ENCODE measurements at regions not wholly inside any gene's neighbourhood (a gene's known extent, or its start where the extent isn't known, plus 50 kb on each side); places are given as distances from the start of the nearest gene placed in this dataset.

DNA sequence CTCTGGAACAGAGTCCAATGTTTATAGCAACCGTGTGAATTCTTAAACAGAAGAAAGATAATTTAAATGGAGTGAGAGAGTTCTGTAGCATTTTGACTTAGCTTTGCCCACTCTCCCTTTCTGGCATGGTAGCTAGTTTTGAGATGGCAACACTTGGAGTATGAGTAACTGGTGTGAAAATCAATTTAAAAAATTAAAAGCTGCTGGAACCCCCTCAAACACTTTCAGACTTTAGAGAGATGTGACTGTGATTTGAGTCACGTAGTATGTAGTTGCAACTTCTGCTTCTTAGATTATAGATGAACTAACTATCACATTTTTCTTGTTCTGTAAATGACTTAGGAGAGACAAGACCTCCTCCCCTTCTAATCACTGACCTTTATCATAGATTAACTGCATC, 2309.5 kb upstream of the C9orf72 start:
- DNase-seq (ENCODE audit: low spot score): no peak
- in situ Hi-C loops (cut with HindIII; ENCODE audit: low sequenced_read_pairs): no loop called here

DNA sequence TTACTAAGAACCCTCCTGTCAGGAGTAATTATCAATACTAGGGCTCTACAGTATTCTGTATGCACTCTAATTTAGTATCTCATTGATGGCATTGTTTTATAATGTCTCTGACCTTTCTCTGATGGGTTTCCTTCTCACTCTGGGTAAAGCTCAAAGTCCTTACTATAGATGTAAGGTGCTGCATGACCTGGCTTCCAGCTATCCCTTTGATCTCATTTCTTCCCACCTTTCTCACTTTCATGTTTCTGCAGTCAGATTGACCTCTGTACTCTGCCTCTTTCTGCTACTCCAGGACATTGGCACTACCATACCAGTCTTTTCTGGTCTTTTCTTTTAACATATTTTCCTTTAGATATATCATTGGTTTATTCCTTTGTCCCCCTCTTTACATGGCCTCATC, 2332.8 kb upstream of the C9orf72 start:
- in situ Hi-C loops (cut with HindIII; ENCODE audit: low sequenced_read_pairs): no loop called here
- DNase-seq (ENCODE audit: low spot score): no peak

DNA sequence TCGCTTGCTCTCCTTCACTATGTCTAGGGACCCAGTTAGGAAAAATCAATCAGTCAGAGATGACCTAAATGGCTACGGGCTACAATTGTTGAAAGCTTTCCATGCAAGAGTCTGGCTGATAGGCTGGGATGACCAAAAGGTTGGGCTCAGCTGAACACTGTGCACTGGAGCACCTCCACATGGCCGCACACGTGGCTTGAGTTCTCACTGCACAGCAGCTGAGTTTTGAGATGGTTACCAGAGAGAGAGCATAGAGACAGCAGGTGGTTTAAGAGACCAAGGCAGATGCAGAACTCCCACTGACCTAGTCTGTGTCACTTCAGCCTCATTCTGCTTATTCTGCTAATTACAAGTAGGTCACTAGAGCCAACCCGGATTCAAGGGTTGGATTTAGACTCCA, 2354.8 kb upstream of the C9orf72 start:
- in situ Hi-C loops (cut with HindIII; ENCODE audit: low sequenced_read_pairs): no loop called here

DNA sequence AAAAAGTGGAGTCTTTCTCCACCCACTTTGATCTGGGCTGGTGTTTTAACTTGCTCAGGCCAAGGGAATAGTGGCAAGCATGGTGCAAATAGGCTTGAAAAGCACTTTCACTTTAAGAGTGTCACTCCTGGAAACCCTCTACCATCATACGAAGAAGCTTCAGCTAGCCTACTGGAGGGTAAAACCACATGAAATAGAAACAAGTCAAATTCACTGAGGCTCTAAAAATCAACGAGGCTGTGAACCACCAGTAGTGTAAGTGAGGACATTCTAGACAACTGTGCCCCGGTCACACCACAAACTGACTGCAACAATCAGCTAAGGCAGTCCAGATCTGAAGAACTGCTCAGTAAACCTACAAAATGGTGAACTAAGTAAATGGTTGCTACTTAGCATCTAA, 2366.3 kb upstream of the C9orf72 start:
- no peak for DNase-seq (ENCODE audit: low spot score)
- in situ Hi-C loops (cut with HindIII; ENCODE audit: low sequenced_read_pairs): no loop called here

More for the DNA sequence above, 2354.8 kb upstream of the C9orf72 start:
- no peak for DNase-seq (ENCODE audit: low spot score)

DNA sequence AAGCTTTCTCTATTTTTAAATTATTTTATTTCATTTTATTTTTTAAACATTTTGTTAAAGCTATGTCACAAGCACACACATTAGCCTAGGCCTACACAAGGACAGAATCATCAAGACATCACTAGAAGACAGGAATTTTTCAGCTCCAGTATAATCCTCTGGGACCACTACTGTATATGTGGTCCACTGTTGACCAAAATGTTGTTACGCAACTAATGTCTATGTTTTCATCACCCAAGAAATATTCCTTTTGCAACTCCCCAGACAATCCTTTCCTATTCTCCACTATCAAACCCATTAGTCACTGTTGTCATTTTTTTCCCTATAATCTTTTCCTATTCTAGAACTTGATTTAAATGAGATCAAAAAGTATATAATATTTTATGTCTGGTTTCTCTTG, 2371.7 kb upstream of the C9orf72 start:
- DNase-seq (ENCODE audit: low spot score): no peak
- in situ Hi-C loops (cut with HindIII; ENCODE audit: low sequenced_read_pairs): no loop called here

DNA sequence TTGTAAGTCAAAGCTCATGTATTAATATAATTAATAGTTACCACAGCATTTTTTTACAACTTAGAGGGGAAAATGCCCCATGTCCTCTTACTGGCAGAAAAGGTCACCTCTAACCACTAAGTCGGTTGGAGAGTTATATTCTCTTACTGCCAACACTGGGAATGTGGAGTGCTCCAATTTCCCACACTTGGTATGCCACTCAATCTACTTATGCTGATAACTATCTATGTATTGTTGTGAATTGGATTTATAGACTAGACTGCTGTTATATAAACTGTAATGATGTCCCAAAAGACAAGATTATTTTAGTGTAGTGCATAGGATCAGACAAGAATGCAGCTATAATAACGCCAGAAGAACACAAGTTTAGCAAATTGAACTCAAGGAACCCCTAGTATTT, 2385.2 kb upstream of the C9orf72 start:
- DNase-seq (ENCODE audit: low spot score): no peak
- in situ Hi-C loops (cut with HindIII; ENCODE audit: low sequenced_read_pairs): no loop called here

DNA sequence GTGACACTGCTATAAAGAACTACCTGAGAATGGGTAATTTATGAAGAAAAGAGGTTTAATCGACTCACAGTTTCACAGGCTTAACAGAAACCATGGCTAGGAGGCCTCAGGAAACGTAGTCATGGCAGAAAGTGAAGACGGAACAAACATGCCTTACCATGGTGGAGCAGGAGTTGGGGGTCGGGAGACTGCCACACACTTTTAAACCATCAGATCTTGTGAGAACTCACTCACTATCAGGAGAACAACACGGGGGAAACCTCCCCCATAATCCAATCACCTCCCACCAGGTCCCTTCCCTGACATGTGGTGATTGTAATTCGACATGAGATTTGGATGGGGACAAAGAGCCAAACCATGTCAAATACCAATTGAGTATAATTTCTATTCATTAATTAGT, 2392.6 kb upstream of the C9orf72 start:
- no peak for DNase-seq (ENCODE audit: low spot score)
- in situ Hi-C loops (cut with HindIII; ENCODE audit: low sequenced_read_pairs): no loop called here

DNA sequence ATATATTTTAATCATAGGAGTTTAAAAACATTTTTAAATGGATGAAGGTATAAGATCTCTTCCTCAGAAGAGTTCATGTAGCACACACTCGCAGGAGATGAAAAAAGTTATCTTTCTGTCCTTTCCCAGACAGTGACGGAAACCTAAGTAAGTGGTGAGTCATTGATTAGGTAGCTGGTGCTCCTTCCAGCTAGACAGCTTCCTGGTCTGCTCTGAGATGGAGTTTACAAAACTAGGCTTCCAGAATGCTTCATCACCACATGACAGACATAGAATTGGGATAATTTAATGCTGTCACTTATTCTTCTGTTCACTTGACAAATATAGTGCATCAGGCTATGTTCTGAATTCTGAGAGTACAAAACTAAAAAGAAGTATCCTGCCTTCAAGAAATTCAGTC, 2393.0 kb upstream of the C9orf72 start:
- DNase-seq (ENCODE audit: low spot score): no peak
- in situ Hi-C loops (cut with HindIII; ENCODE audit: low sequenced_read_pairs): no loop called here

DNA sequence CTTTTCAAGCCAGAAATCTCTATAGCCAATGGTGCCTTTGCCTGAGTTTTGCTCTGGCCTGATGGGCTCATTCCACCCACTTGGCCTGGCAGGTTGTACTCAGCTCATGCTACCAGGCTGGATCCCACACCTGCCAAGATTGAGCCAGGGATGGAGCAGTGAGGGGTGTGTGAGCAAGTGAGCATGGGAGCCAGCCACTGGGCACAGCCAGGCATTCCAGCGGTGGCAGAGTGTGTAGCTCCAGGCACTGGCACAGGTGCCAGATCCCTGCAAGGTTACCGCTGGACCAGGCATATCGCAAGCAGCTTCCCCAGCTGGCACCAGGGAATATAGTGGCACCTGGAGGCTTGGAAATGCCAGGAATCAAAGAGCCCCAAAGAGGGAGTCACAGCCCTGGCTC, 2395.6 kb upstream of the C9orf72 start:
- in situ Hi-C loops (cut with HindIII; ENCODE audit: low sequenced_read_pairs): no loop called here
- no peak for DNase-seq (ENCODE audit: low spot score)

DNA sequence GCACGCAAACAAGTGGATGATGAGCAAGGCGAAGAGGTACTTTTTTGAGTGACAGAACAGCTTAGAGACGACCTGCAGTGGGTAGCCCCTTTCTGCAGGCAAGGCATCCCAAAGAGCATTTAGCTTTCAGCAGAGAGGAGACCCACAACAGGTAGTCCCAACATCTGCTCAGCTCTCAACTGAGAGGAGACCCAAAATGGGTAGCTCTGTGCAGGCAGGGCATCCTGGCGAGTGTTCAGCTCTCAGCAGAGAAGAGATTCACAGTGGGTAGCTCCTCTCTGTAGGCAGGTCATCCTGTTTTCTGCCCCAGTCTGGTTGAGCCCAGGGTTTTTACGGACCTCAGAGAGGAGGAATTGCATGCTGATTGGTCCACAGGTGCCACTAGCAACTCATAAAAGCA, 2396.1 kb upstream of the C9orf72 start:
- in situ Hi-C loops (cut with HindIII; ENCODE audit: low sequenced_read_pairs): no loop called here
- DNase-seq (ENCODE audit: low spot score): no peak

DNA sequence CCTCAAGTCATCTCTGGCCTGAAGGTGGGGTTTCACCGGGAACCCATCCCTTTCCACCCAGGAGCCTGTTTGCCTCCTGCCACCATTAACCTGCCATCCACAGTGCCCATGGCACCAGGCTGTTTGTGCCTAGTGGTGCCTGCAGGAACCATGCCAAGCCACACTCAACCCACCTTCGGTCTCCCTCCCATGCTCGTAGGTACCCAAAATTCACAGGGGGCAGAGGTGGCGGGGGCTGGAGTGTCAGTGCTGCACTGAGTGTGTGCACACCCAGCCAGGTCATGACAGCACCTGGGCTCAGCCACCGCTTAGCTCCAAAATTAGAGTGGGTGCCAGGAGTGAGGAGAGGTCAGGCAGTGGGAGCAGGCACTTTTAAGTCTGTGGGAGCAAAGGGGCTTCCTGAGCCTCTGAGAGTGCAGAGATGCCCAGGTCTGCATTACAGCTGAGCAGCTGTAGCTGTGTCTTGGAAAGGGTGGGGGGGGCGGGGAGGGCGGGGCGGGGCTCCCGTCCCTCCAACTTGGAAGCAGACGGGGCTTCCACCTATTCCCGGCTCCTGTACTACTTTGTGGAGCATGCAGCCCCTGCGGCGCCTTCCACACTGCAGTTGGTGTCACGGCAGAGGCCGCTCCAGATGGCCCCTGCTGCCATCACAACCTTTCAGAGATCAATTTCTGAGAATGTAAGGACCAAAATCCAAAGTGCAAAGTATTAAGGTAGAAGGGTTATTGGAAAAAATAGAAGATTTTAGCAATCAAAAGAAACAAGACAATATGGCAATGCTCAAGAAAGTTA, 2396.8 kb upstream of the C9orf72 start:
- DNase-seq (ENCODE audit: low spot score): no peak
- in situ Hi-C loops (cut with HindIII; ENCODE audit: low sequenced_read_pairs): no loop called here

DNA sequence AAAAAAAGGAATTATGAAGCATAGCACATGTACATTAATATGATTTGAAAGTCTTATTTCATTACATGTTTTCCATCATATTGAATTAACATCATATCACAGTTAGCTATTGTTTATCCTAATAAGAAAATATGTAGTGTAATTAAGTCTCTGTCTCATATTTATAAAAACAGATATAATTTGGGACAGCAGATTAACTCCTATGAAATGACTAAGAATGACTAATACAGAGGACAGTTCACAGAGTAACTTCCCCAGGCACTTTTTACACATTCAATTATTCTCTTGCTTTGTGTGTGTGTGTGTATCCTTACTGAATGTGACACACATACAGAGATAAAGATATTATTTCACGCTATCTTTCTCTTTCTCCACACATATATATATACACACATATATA, 2400.9 kb upstream of the C9orf72 start:
- in situ Hi-C loops (cut with HindIII; ENCODE audit: low sequenced_read_pairs): no loop called here
- no peak for DNase-seq (ENCODE audit: low spot score)

DNA sequence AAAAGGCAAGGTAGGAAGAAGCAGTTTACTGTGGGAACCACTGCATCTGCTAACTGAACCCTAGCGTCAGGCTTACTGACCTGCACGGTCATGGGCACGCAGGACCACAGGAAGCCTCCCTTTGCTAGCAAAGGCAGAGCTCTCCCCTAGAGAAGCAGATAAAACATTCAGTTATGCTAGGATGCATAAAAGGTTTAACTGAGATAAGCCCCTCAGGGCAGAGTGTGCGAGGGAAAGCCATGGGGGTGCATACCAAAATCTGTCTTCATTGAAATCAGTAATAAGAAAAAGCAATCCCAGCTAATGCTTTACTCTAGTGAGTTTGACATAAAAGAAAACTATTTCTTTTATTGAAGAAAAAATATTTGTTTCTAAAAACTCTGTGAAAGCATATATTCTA, 2403.7 kb upstream of the C9orf72 start:
- no peak for DNase-seq (ENCODE audit: low spot score)
- in situ Hi-C loops (cut with HindIII; ENCODE audit: low sequenced_read_pairs): no loop called here

DNA sequence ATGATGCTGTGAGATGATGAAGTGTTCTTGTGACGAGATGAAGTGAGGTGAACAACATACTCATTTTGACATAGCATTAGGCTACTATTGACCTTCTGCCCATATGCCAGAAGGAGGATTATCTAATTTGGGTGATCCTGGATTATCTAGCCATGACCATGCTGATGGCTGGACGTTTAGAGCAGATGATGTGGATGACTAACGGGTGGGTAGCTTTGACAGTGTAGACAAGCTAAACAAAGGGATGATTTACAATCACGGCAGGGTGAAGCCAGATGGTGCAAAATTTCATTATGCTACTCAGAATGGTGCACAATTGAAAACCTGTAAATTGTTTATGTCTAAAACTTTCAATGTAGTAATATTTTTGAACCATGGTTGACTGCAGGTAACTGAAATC, 2403.4 kb upstream of the ACO1 start:
- no peak for DNase-seq (ENCODE audit: low spot score)
- in situ Hi-C loops (cut with HindIII; ENCODE audit: low sequenced_read_pairs): no loop called here

DNA sequence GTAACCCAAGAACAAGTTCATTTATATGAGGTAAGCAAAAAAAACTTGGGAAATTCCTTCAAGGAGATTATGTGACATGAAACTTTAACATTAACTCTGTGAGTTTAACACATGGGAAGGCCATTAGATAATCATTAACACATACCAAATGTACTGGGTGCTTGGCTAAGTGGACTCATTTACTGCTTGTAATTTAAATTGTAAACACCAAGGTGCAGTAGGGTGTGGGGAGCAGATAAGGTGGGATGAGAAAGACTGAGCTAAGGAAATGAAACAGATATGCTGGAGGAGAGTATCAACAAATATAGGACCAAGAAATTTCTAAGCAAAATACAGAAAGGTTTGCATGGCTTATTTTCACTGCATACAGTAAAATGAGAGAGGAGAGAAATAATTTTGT, 2384.8 kb upstream of the ACO1 start:
- in situ Hi-C loops (cut with HindIII; ENCODE audit: low sequenced_read_pairs): no loop called here
- DNase-seq (ENCODE audit: low spot score): no peak

DNA sequence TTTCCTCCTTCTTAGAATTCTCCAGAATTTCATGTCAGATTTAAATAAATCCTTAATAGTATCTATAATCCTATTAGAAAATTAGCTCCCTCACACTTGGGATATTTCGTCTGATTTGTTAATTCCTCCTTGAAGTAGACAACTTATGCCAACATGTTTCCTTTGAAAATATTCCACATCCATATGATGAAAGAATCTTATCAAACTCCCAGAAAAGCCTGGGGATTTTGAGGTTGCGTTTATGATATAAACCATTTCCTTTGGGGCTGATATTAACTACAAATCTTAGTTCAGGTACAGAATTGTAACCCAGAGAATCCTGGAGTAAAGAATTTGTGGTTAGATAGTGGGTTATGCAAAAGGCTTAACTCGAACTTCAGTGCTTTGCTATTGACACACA, 2373.8 kb upstream of the ACO1 start:
- no peak for DNase-seq (ENCODE audit: low spot score)
- in situ Hi-C loops (cut with HindIII; ENCODE audit: low sequenced_read_pairs): no loop called here

DNA sequence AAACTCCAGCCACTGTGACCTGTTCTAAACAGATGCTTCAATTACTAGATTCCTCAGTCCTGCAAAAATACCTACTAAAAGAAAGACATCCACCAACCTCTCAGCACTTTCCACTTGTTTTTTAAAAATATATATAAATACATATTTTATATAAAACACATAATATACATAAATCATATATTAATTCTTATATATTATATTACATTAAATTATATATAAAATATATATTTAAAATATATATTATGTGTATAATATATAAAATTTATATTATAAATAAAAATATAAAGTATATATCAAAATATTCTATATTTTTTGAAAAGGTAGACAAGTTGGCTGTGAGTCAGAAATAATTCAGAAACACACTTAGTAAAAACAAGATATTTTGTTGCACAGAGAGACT, 2371.8 kb upstream of the ACO1 start:
- no peak for DNase-seq (ENCODE audit: low spot score)
- in situ Hi-C loops (cut with HindIII; ENCODE audit: low sequenced_read_pairs): no loop called here

DNA sequence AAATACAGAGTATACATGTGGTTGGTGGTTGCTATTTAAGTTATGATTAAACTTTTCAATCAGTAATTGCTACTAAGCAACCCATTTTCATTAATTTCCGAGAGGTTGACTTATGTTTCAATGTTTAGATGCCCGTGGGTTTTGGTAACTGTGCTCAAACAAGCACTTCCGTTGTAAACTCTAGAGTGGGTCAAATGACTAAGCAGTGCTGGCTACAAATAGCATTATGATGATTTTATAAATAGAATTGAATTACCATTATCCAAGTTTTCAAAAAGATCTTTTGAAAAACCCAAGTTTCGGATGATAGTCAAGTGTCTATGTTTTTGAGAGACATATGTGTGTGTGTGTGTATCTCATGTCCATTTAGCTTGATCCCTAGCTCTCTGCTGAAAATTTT, 2369.4 kb upstream of the ACO1 start:
- DNase-seq (ENCODE audit: low spot score): no peak
- in situ Hi-C loops (cut with HindIII; ENCODE audit: low sequenced_read_pairs): no loop called here

DNA sequence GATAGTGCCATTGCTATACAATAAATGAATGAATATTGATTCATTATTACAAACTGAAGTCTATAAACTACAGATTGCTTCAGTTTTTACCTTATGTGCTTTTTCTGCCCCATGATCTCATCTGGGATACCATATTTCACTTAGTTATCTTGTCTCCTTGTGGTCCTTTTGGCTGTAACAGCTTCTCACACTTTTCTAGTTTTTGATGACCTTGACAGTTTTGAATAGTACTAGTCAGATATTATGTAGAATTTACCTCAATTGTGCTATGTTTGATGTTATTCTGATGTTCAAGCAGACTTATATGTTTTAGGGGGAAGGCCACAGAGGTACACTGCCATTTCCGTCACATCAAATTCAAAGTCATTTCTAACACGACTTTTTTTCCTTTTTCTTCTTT, 2364.3 kb upstream of the ACO1 start:
- in situ Hi-C loops (cut with HindIII; ENCODE audit: low sequenced_read_pairs): no loop called here

DNA sequence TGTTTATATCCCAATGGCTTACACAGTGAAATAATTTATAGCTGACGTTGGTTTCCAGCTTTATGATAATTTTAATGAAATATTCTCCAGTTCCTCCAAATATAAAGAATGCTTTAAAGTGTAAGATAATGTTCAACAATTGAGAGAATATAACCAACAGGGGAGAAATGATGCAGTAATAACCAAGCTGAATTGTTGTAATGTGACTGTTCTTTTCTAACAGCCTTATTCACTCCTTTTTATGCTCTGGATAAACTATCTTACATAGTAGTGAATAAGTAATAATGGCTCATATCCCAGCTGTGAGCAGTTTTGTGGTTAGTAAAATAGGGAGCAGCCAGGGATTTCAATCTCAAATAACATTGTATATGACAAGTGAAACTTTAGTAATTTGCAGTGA, 2348.7 kb upstream of the ACO1 start:
- in situ Hi-C loops (cut with HindIII; ENCODE audit: low sequenced_read_pairs): no loop called here
- no peak for DNase-seq (ENCODE audit: low spot score)

More for the DNA sequence above, 2364.3 kb upstream of the ACO1 start:
- DNase-seq (ENCODE audit: low spot score): no peak

DNA sequence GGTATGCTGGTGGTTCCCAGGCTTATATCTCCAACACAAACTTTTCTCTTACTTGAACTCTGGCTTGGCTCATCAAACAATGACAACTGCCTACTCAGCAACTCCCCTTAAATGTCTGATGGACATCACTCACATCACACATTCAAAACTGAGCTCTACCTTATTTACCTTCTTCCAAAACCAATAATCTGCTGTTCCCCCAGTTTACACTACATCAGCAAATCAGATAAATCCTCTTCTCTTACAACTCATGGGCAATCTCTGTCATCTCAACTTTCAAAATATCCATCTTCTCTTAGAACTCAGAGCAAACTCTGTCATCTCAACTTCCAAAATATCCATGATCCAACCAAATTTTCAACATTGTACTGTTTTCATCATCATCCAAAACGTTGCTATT, 2347.9 kb upstream of the ACO1 start:
- in situ Hi-C loops (cut with HindIII; ENCODE audit: low sequenced_read_pairs): no loop called here
- DNase-seq (ENCODE audit: low spot score): no peak

DNA sequence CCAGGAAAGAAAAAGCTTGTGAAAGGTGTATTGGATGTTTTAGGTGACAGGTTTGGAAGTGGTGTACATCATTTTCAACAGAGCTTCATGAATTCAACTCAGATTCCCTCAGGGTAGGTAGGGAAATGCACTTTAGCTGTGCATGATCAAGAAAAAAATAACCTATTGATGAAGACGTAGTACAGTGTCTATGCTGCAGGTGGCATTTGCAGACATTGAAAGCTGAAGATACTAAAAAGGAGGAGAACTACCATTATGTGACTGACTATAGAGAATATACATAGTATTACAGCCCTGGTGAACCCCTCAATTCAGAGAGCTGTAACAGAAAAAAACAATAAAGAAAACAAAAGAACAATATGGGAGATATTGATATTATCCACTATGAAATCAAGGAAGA, 2344.7 kb upstream of the ACO1 start:
- in situ Hi-C loops (cut with HindIII; ENCODE audit: low sequenced_read_pairs): no loop called here
- DNase-seq (ENCODE audit: low spot score): no peak

All from G401 (cell line).